HCT116 (cell line): ENCODE measurements at regions not wholly inside any gene's neighbourhood (a gene's known extent, or its start where the extent isn't known, plus 50 kb on each side); places are given as distances from the start of the nearest gene placed in this dataset.

Source experiments
- ATAC-seq: fragments of 200-7000 bp; cut with Tn5 transposase; 2 replicates; pipeline ENCODE4 v1.9.1; 2020; ENCODE audit warnings: mild to moderate bottlenecking, moderate library complexity
- BruUV-seq: library from RNA; stranded (reverse); fragments of 400-500 nt; replicated peaks from 2 replicates; lab custom pipeline; 2021; lab: Mats Ljungman, UMichigan
- CTCF ChIA-PET: fragments of 300-600 bp; sonication (Branson Sonifier 250); formaldehyde crosslinking; loops from one replicate; lab custom pipeline; 2021; ENCODE audit warnings: antibody characterized with exemption; lab: Charles Lee
- POLR2A ChIA-PET: fragments of 300-600, 350-600 bp; sonication (Branson Sonifier 250); formaldehyde crosslinking; loops from one replicate; lab custom pipeline; 2021; ENCODE audit warnings: antibody characterized with exemption; lab: Charles Lee
- RAD21 ChIA-PET, 2 experiments: fragments of 300-600 bp; sonication (Branson Sonifier 250); formaldehyde crosslinking; loops; one replicate each; lab custom pipeline; 2023; ENCODE audit warnings: low total read pairs in 2 of 2; ENCODE audit not compliant: uncharacterized antibody in 2 of 2, unreplicated experiment in 2 of 2, low non-redundant PET in 1 of 2; lab: Charles Lee
- DNase-seq: peaks from one replicate; pipeline ENCODE4 v3.0.0-alpha.2; 2010; ENCODE audit warnings: low read depth, low spot score
- H2AFZ ChIP-seq: fragments of 200-600 bp; shearing (Covaris generic), sonication (generic); 2 replicates; pipeline ENCODE4 v1.6.1; 2017; ENCODE audit warnings: low read depth, mixed run types, mixed read lengths, antibody characterized with exemption, low read length; ENCODE audit not compliant: poor library complexity, severe bottlenecking
- H3K27ac ChIP-seq: 2 replicates; pipeline ENCODE4 v1.5.1; 2012; ENCODE audit warnings: low read depth, low read length
- H3K27me3 ChIP-seq: fragments of 200-600 bp; sonication (generic); 2 replicates; pipeline ENCODE4 v1.6.1; 2016; ENCODE audit warnings: mixed run types, low read length, mixed read lengths; ENCODE audit not compliant: insufficient read depth
- H3K36me3 ChIP-seq, 2 experiments: fragments of 200-500 bp in 1 of 2; fragments of 200-600 bp in 1 of 2; sonication (Bioruptor generic) in 1 of 2; sonication (generic) in 1 of 2; 2 replicates each; pipeline versions ENCODE4 v1.5.1 to v1.6.1; 2014 to 2016; ENCODE audit warnings: low read length in 2 of 2, inconsistent platforms in 1 of 2, mixed read lengths in 1 of 2, mixed run types in 1 of 2; ENCODE audit not compliant: insufficient read depth in 2 of 2, control insufficient read depth in 1 of 2
- H3K4me1 ChIP-seq, 2 experiments: fragments of 200-600 bp in 1 of 2; sonication (generic) in 1 of 2; 2 replicates each; pipeline versions ENCODE4 v1.5.1 to v1.6.1; 2012 to 2017; ENCODE audit warnings: low read length in 2 of 2, inconsistent platforms in 1 of 2, mild to moderate bottlenecking in 1 of 2, mixed read lengths in 1 of 2, mixed run types in 1 of 2, moderate library complexity in 1 of 2; ENCODE audit not compliant: insufficient read depth in 2 of 2, control insufficient read depth in 1 of 2
- H3K4me2 ChIP-seq: fragments of 200-600 bp; sonication (generic); 2 replicates; pipeline ENCODE4 v1.6.1; 2017; ENCODE audit warnings: mixed run types, low read length, mixed read lengths
- H3K4me3 ChIP-seq, 2 experiments: fragments of 200-600 bp in 1 of 2; sonication (generic) in 1 of 2; replicated peaks in 1 of 2; 2 replicates each; pipeline ENCODE4 v1.5.1; 2011 to 2016; ENCODE audit warnings: low read length in 2 of 2, control low read depth in 1 of 2, low read depth in 1 of 2, mild to moderate bottlenecking in 1 of 2, mixed read lengths in 1 of 2, mixed run types in 1 of 2
- H3K79me2 ChIP-seq: fragments of 200-600 bp; sonication (generic); 2 replicates; pipeline ENCODE4 v1.6.1; 2017; ENCODE audit warnings: mild to moderate bottlenecking, mixed run types, low read length, moderate library complexity, mixed read lengths; ENCODE audit not compliant: insufficient read depth
- H3K9ac ChIP-seq: fragments of 200-600 bp; sonication (generic); 2 replicates; pipeline ENCODE4 v1.6.1; 2016; ENCODE audit warnings: low read length, mixed read lengths
- H3K9me2 ChIP-seq: fragments of 200-600 bp; sonication (generic), shearing (Covaris generic); 2 replicates; pipeline ENCODE4 v1.6.1; 2017; ENCODE audit warnings: mixed run types, mild to moderate bottlenecking, moderate library complexity; ENCODE audit not compliant: insufficient read depth
- H3K9me3 ChIP-seq, 2 experiments: fragments of 200-500 bp in 1 of 2; fragments of 200-600 bp in 1 of 2; sonication (Bioruptor generic) in 1 of 2; sonication (generic) in 1 of 2; 2 replicates each; pipeline ENCODE4 v1.6.1; 2014 to 2017; ENCODE audit warnings: low read length in 2 of 2, mixed read lengths in 2 of 2, inconsistent platforms in 1 of 2, low read depth in 1 of 2, mild to moderate bottlenecking in 1 of 2, mixed run types in 1 of 2, moderate library complexity in 1 of 2; ENCODE audit not compliant: control insufficient read depth in 1 of 2, insufficient read depth in 1 of 2
- H4K20me1 ChIP-seq: fragments of 200-600 bp; sonication (generic), shearing (Covaris generic); 2 replicates; pipeline ENCODE4 v1.6.1; 2017; ENCODE audit warnings: mixed run types, mild to moderate bottlenecking, moderate library complexity; ENCODE audit not compliant: insufficient read depth
- CBX3 ChIP-seq: IDR thresholded peaks from 2 replicates; pipeline ENCODE4 v1.6.1; 2012; ENCODE audit warnings: low read depth
- CEBPB ChIP-seq: IDR thresholded peaks from 2 replicates; pipeline ENCODE4 v1.6.1; 2012; ENCODE audit warnings: low read depth
- ELF1 ChIP-seq: IDR thresholded peaks from 2 replicates; pipeline ENCODE4 v1.6.1; 2012; ENCODE audit warnings: low read depth, borderline replicate concordance
- EZH2 ChIP-seq: fragments of 200-600 bp; sonication (generic); IDR thresholded peaks from 2 replicates; pipeline ENCODE4 v1.6.1; 2017; ENCODE audit warnings: antibody characterized with exemption, mixed run types
- EZH2phosphoT487 ChIP-seq: fragments of 200-600 bp; IDR thresholded peaks from 2 replicates; pipeline ENCODE4 v1.6.1; 2018; ENCODE audit warnings: antibody characterized with exemption, borderline replicate concordance
- FOSL1 ChIP-seq: IDR thresholded peaks from 2 replicates; pipeline ENCODE4 v1.6.1; 2012; ENCODE audit warnings: low read depth
- JUND ChIP-seq: IDR thresholded peaks from 2 replicates; pipeline ENCODE4 v1.6.1; 2012
- POLR2A ChIP-seq: IDR thresholded peaks from 2 replicates; pipeline ENCODE4 v1.7.0; 2011; ENCODE audit warnings: borderline replicate concordance; ENCODE audit not compliant: insufficient read depth, insufficient read length; ENCODE audit errors: extremely low read depth
- REST ChIP-seq: IDR thresholded peaks from 2 replicates; pipeline ENCODE4 v1.6.1; 2012; ENCODE audit warnings: low read depth
- SIN3A ChIP-seq: IDR thresholded peaks from 2 replicates; pipeline ENCODE4 v1.6.1; 2012; ENCODE audit warnings: low read depth
- SP1 ChIP-seq: IDR thresholded peaks from 2 replicates; pipeline ENCODE4 v1.6.1; 2012; ENCODE audit warnings: low read depth
- SRF ChIP-seq: IDR thresholded peaks from 2 replicates; pipeline ENCODE4 v1.6.1; 2012; ENCODE audit warnings: low read depth
- TCF7L2 ChIP-seq: IDR thresholded peaks from 2 replicates; pipeline ENCODE4 v1.7.0; 2011; ENCODE audit warnings: borderline replicate concordance, inconsistent platforms; ENCODE audit not compliant: insufficient read depth, insufficient read length; ENCODE audit errors: extremely low read depth
- ZFX ChIP-seq: fragments of 450-650 bp; IDR thresholded peaks from 2 replicates; pipeline ENCODE4 v1.6.1; 2017
- ZNF274 ChIP-seq: fragments of 200-500 bp; sonication (Bioruptor generic); IDR thresholded peaks from 2 replicates; pipeline ENCODE4 v1.6.1; 2014; ENCODE audit warnings: mild to moderate bottlenecking, low read depth, low read length, inconsistent platforms
- intact Hi-C: fragments of 100-400 bp; cut with micrococcal nuclease; formaldehyde crosslinking; loops from 2 replicates; pipeline ENCODE4 v1.10.0; 2022
- TF ChIP-seq, protein P1 (sequence below): IDR thresholded peaks from 2 replicates; pipeline ENCODE4 v1.6.1; 2011; ENCODE audit warnings: mild to moderate bottlenecking, low read length, moderate library complexity; ENCODE audit not compliant: insufficient replicate concordance; ENCODE audit errors: extremely low read depth
- TF ChIP-seq, protein P2 (sequence below): IDR thresholded peaks from 2 replicates; pipeline ENCODE4 v1.6.1; 2012
- TF ChIP-seq, protein P3 (sequence below): IDR thresholded peaks from 2 replicates; pipeline ENCODE4 v1.6.1; 2012

DNA sequence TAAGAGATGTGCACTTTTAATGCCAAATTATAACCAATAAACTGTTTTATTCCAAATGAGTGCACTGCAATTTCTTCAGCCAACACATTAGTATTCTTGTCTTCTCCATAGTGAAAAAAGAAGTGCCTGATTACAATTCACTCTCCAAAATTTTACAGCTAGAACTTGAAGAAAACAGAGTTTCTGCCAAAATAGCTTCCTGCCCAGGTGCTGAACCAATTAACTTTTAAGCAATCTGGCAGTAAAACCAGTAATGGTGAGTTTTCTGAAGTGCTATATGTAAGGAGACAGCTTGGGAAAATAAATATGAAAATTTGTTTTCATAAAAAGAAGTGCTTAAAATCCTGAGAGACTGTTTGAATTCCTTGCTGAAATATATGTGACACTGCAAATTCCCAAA is 266.0 kb upstream of the NT5E start:
- ATAC-seq = no peak

More for the DNA sequence above, 266.0 kb upstream of the NT5E start:
- H3K9me2 ChIP-seq = no peaks in the 10 kb centered on the region
- H3K4me3 ChIP-seq = no peak overlapping the region
- intact Hi-C loops = no loop called here
- ChIA-PET POLR2A (no interaction called here), CTCF (no interaction called here), RAD21 (no interaction called here)
- no peak overlapping the region for H2AFZ ChIP-seq
- no peaks in the 10 kb centered on the region for H3K36me3 ChIP-seq
- TF ChIP-seq FOSL1 (no peak), EZH2 (no peak), ZFX (no peak), JUND (no peak), ELF1 (no peak), CEBPB (no peak), ZNF274 (no peak), POLR2A (no peak), CBX3 (no peak), EZH2phosphoT487 (no peak), SP1 (no peak), REST (no peak), TCF7L2 (no peak), SRF (no peak), SIN3A (no peak)
- TF ChIP-seq, protein P1, sequence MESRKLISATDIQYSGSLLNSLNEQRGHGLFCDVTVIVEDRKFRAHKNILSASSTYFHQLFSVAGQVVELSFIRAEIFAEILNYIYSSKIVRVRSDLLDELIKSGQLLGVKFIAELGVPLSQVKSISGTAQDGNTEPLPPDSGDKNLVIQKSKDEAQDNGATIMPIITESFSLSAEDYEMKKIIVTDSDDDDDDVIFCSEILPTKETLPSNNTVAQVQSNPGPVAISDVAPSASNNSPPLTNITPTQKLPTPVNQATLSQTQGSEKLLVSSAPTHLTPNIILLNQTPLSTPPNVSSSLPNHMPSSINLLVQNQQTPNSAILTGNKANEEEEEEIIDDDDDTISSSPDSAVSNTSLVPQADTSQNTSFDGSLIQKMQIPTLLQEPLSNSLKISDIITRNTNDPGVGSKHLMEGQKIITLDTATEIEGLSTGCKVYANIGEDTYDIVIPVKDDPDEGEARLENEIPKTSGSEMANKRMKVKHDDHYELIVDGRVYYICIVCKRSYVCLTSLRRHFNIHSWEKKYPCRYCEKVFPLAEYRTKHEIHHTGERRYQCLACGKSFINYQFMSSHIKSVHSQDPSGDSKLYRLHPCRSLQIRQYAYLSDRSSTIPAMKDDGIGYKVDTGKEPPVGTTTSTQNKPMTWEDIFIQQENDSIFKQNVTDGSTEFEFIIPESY = no peak
- TF ChIP-seq, protein P2, sequence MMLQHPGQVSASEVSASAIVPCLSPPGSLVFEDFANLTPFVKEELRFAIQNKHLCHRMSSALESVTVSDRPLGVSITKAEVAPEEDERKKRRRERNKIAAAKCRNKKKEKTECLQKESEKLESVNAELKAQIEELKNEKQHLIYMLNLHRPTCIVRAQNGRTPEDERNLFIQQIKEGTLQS = no peak
- TF ChIP-seq, protein P3, sequence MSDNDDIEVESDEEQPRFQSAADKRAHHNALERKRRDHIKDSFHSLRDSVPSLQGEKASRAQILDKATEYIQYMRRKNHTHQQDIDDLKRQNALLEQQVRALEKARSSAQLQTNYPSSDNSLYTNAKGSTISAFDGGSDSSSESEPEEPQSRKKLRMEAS = no peak
- peaks cover 8% of the 10 kb centered on the region; the same call in 1 of the 2 replicates for H3K27me3 ChIP-seq
- no peaks in the 10 kb centered on the region for H3K9me3 ChIP-seq
- H3K9ac ChIP-seq = no peak overlapping the region
- H3K4me1 ChIP-seq = no peaks in the 10 kb centered on the region
- no peak for DNase-seq
- no peaks in the 10 kb centered on the region for H3K79me2 ChIP-seq
- BruUV-seq = no TSS peak
- no peak overlapping the region for H3K27ac ChIP-seq
- no peak overlapping the region for H3K4me2 ChIP-seq
- H4K20me1 ChIP-seq = no peaks in the 10 kb centered on the region
